PC-3 (cell line): ENCODE measurements at regions not wholly inside any gene's neighbourhood (a gene's known extent, or its start where the extent isn't known, plus 50 kb on each side); places are given as distances from the start of the nearest gene placed in this dataset.

Experiments
- EZH2 ChIP-seq: fragments of 300-600 bp; sonication (generic); IDR thresholded peaks from one replicate; pipeline ENCODE4 v1.6.1; 2017; ENCODE audit warnings: antibody characterized with exemption, mild to moderate bottlenecking, low read length; ENCODE audit not compliant: unreplicated experiment
- TF ChIP-seq, protein P1 (sequence below): fragments of 300-600 bp; sonication (generic); conservative IDR thresholded peaks from 2 replicates; pipeline ENCODE4 v1.5.1; 2017; ENCODE audit warnings: antibody characterized with exemption, low read depth, mild to moderate bottlenecking, low read length

DNA sequence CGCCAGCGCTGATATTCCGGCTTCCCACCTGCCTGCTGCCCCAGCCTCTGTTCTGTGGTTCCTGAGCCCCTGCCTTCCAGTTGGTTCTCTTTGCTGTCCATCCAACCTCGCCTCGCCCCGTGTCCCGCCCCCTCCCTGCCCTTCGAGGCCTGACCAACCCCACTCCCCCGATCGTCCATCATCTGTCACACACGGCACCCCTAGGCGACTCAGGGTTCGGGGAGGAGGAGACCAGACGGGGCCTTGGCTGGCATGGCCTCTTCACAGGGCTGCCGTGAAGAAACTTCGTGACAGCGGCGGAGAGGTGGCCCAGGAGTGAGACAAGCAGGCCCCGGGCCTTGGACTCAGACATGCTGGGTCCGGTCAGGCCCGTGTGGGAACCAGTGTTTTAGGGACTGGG is 226.1 kb downstream of the QKI start:
- TF ChIP-seq, protein P1, sequence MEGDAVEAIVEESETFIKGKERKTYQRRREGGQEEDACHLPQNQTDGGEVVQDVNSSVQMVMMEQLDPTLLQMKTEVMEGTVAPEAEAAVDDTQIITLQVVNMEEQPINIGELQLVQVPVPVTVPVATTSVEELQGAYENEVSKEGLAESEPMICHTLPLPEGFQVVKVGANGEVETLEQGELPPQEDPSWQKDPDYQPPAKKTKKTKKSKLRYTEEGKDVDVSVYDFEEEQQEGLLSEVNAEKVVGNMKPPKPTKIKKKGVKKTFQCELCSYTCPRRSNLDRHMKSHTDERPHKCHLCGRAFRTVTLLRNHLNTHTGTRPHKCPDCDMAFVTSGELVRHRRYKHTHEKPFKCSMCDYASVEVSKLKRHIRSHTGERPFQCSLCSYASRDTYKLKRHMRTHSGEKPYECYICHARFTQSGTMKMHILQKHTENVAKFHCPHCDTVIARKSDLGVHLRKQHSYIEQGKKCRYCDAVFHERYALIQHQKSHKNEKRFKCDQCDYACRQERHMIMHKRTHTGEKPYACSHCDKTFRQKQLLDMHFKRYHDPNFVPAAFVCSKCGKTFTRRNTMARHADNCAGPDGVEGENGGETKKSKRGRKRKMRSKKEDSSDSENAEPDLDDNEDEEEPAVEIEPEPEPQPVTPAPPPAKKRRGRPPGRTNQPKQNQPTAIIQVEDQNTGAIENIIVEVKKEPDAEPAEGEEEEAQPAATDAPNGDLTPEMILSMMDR: no peak
- no peak for TF ChIP-seq EZH2
